ENCODE measurements at regions not wholly inside any gene's neighbourhood (a gene's known extent, or its start where the extent isn't known, plus 50 kb on each side); places are given as distances from the start of the nearest gene placed in this dataset.

GRCh38 chr2:120572226-120572625 lies 163.4 kb upstream of the GLI2 start:
- Histone ChIP-seq H3K9ac (ENCODE audit: low read length) (no peak overlapping the region), H4K20me1 (ENCODE audit: control insufficient read depth, insufficient read depth, low read length, poor library complexity, severe bottlenecking) (no peaks in the 10 kb centered on the region), H3K27ac (ENCODE audit: low read length in 2 of 2) (no peak overlapping the region), H3K9me3 (ENCODE audit: control extremely low read depth in 1 of 3, control insufficient read depth in 2 of 3, insufficient read depth in 1 of 3, low read length in 2 of 3) (no peaks in the 10 kb centered on the region), H3K27me3 (replicated peaks in 1 of 4; ENCODE audit: control extremely low read depth in 1 of 4, control insufficient read depth in 3 of 4, insufficient read depth in 4 of 4, low read length in 3 of 4) (peaks cover 0 to 8% (median 0%) of the 10 kb centered on the region in 4 experiments), H3K4me3 (ENCODE audit: control extremely low read depth in 1 of 5, extremely low read depth in 1 of 5, insufficient read depth in 1 of 5, low read depth in 2 of 5, low read length in 4 of 5) (no peak overlapping the region), H3K36me3 (replicated peaks in 1 of 2; ENCODE audit: control extremely low read depth in 1 of 2, control insufficient read depth in 1 of 2, extremely low read depth in 1 of 2, insufficient read depth in 2 of 2, low read length in 1 of 2) (no peaks in the 10 kb centered on the region), H3K4me2 (replicated peaks; ENCODE audit: low read depth, low read length, poor library complexity, severe bottlenecking) (no peak overlapping the region), H3K4me1 (ENCODE audit: control insufficient read depth in 2 of 2, insufficient read depth in 2 of 2, low read length in 2 of 2) (no peaks in the 10 kb centered on the region), H3K79me2 (ENCODE audit: control insufficient read depth, insufficient read depth, low read length) (no peaks in the 10 kb centered on the region), H2AFZ (ENCODE audit: insufficient read depth, low read depth, low read length, poor library complexity, severe bottlenecking) (no peak overlapping the region)
- POLR2A ChIA-PET: no interaction called here
- Mint-ChIP-seq H3K9me3 (ENCODE audit: insufficient read depth) (no peaks in the 10 kb centered on the region), H3K27me3 (peaks cover 17% of the 10 kb centered on the region), H3K4me1 (no peaks in the 10 kb centered on the region), H3K27ac (no peak overlapping the region), H3K4me3 (no peak overlapping the region)
- TF ChIP-seq CTCF (IDR thresholded peaks at IDR 0.05) (no peak), EZH2 (IDR thresholded peaks at IDR 0.05; ENCODE audit: borderline replicate concordance, insufficient read depth, low read depth, low read length, poor library complexity, severe bottlenecking) (no peak)
- no peak for ATAC-seq (ENCODE audit: low read depth)
- CTCF ChIA-PET: no interaction called here
- DNase-seq: no peak
- WGBS (ENCODE audit: insufficient coverage): no CpG with 5 or more reads among the region's 2 CpGs
- intact Hi-C loops (cut with micrococcal nuclease): no loop called here

GRCh38 chr2:120574620-120575019 lies 161.0 kb upstream of the GLI2 start:
- no peak overlapping the region for H3K4me3 Mint-ChIP-seq
- Histone ChIP-seq H3K9me3 (ENCODE audit: control extremely low read depth in 1 of 3, control insufficient read depth in 2 of 3, insufficient read depth in 1 of 3, low read length in 2 of 3) (no peaks in the 10 kb centered on the region), H2AFZ (ENCODE audit: insufficient read depth, low read depth, low read length, poor library complexity, severe bottlenecking) (no peak overlapping the region), H3K9ac (ENCODE audit: low read length) (no peak overlapping the region), H3K79me2 (ENCODE audit: control insufficient read depth, insufficient read depth, low read length) (no peaks in the 10 kb centered on the region), H4K20me1 (ENCODE audit: control insufficient read depth, insufficient read depth, low read length, poor library complexity, severe bottlenecking) (no peaks in the 10 kb centered on the region), H3K36me3 (replicated peaks in 1 of 2; ENCODE audit: control extremely low read depth in 1 of 2, control insufficient read depth in 1 of 2, extremely low read depth in 1 of 2, insufficient read depth in 2 of 2, low read length in 1 of 2) (no peaks in the 10 kb centered on the region), H3K27me3 (replicated peaks in 1 of 4; ENCODE audit: control extremely low read depth in 1 of 4, control insufficient read depth in 3 of 4, insufficient read depth in 4 of 4, low read length in 3 of 4) (peaks cover 0 to 10% (median 0%) of the 10 kb centered on the region in 4 experiments), H3K27ac (ENCODE audit: low read length in 2 of 2) (no peak overlapping the region), H3K4me1 (ENCODE audit: control insufficient read depth in 2 of 2, insufficient read depth in 2 of 2, low read length in 2 of 2) (no peaks in the 10 kb centered on the region), H3K4me2 (replicated peaks; ENCODE audit: low read depth, low read length, poor library complexity, severe bottlenecking) (no peak overlapping the region), H3K4me3 (ENCODE audit: control extremely low read depth in 1 of 5, extremely low read depth in 1 of 5, insufficient read depth in 1 of 5, low read depth in 2 of 5, low read length in 4 of 5) (no peak overlapping the region)
- no peaks in the 10 kb centered on the region for H3K9me3 Mint-ChIP-seq (ENCODE audit: insufficient read depth)
- intact Hi-C loops (cut with micrococcal nuclease): no loop called here
- no peak for DNase-seq
- H3K27ac Mint-ChIP-seq: no peak overlapping the region
- 81% methylated on average over 4 of the region's 4 CpGs for WGBS (ENCODE audit: insufficient coverage)
- POLR2A ChIA-PET: no interaction called here
- TF ChIP-seq EZH2 (IDR thresholded peaks at IDR 0.05; ENCODE audit: borderline replicate concordance, insufficient read depth, low read depth, low read length, poor library complexity, severe bottlenecking) (no peak), CTCF (IDR thresholded peaks at IDR 0.05) (no peak)
- H3K4me1 Mint-ChIP-seq: no peaks in the 10 kb centered on the region
- CTCF ChIA-PET: no interaction called here
- peaks cover 27% of the 10 kb centered on the region for H3K27me3 Mint-ChIP-seq
- ATAC-seq (ENCODE audit: low read depth): no peak

All from B cell (primary cell).